Caco-2 (cell line): ENCODE measurements at regions not wholly inside any gene's neighbourhood (a gene's known extent, or its start where the extent isn't known, plus 50 kb on each side); places are given as distances from the start of the nearest gene placed in this dataset.

Experiments
- BruUV-seq: library from RNA; stranded (reverse); fragments of 400-500 nt; replicated peaks from 2 replicates; lab custom pipeline; 2021; lab: Mats Ljungman, UMichigan
- CTCF ChIA-PET: fragments of 300-600 bp; sonication (Branson Sonifier 250); formaldehyde crosslinking; loops from one replicate; lab custom pipeline; 2022; ENCODE audit warnings: antibody characterized with exemption; lab: Charles Lee
- POLR2A ChIA-PET: fragments of 300-600 bp; sonication (Branson Sonifier 250); formaldehyde crosslinking; loops from one replicate; lab custom pipeline; 2022; ENCODE audit warnings: antibody characterized with exemption; lab: Charles Lee
- DNase-seq, 2 experiments: peaks; one replicate each; pipeline versions ENCODE4 v3.0.0 to v3.0.0-alpha.2; 2020 to 2022
- H3K27me3 ChIP-seq: replicated peaks from 2 replicates; pipeline ENCODE4 v1.6.0; 2011; ENCODE audit warnings: low read length; ENCODE audit not compliant: control insufficient read depth, insufficient read depth
- H3K36me3 ChIP-seq: 2 replicates; pipeline ENCODE4 v1.5.1; 2011; ENCODE audit warnings: low read length; ENCODE audit not compliant: control insufficient read depth, insufficient read depth
- H3K4me1 ChIP-seq: fragments of 250-450 bp; sonication (Bioruptor Pico); 2 replicates; pipeline ENCODE4 v1.5.1; 2020; ENCODE audit warnings: mild to moderate bottlenecking
- H3K4me3 ChIP-seq: 2 replicates; pipeline ENCODE4 v1.5.1; 2011; ENCODE audit warnings: low read depth, mild to moderate bottlenecking, control low read depth, low read length
- H3K9me3 ChIP-seq: fragments of 250-450 bp; sonication (Bioruptor Pico); 2 replicates; pipeline ENCODE4 v1.5.1; 2020; ENCODE audit warnings: mild to moderate bottlenecking, moderate library complexity
- H3K27ac Mint-ChIP-seq: one replicate; pipeline ENCODE4 v1.8.0; 2022; ENCODE audit warnings: mixed read lengths; ENCODE audit not compliant: unreplicated experiment
- H3K27me3 Mint-ChIP-seq: one replicate; pipeline ENCODE4 v1.8.0; 2022; ENCODE audit warnings: mixed read lengths; ENCODE audit not compliant: insufficient read depth, unreplicated experiment
- H3K36me3 Mint-ChIP-seq: one replicate; pipeline ENCODE4 v1.8.0; 2022; ENCODE audit warnings: mild to moderate bottlenecking, mixed read lengths; ENCODE audit not compliant: insufficient read depth, unreplicated experiment
- H3K4me1 Mint-ChIP-seq: one replicate; pipeline ENCODE4 v1.8.0; 2022; ENCODE audit warnings: low read depth, mixed read lengths; ENCODE audit not compliant: unreplicated experiment
- H3K4me3 Mint-ChIP-seq: one replicate; pipeline ENCODE4 v1.8.0; 2022; ENCODE audit warnings: mild to moderate bottlenecking, moderate library complexity, mixed read lengths; ENCODE audit not compliant: unreplicated experiment
- H3K9me3 Mint-ChIP-seq: one replicate; pipeline ENCODE4 v1.8.0; 2022; ENCODE audit warnings: mixed read lengths; ENCODE audit not compliant: unreplicated experiment
- CTCF ChIP-seq, 2 experiments: fragments of 200-600 bp in 1 of 2; IDR thresholded peaks; 1 replicate in 1 of 2; 2 replicates in 1 of 2; pipeline versions ENCODE4 v1.5.1 to v1.8.0; 2011 to 2022; ENCODE audit warnings: antibody characterized with exemption in 1 of 2, control low read depth in 1 of 2, inconsistent platforms in 1 of 2, low read depth in 1 of 2, low read length in 1 of 2, mild to moderate bottlenecking in 1 of 2, moderate library complexity in 1 of 2; ENCODE audit not compliant: insufficient read depth in 1 of 2, severe bottlenecking in 1 of 2, unreplicated experiment in 1 of 2
- intact Hi-C: fragments of 100-400 bp; cut with micrococcal nuclease; formaldehyde crosslinking; loops from one replicate; pipeline ENCODE4 v1.10.0; 2022; ENCODE audit not compliant: unreplicated experiment

- no peak for TF ChIP-seq CTCF (IDR thresholded peaks at IDR 0.05; ENCODE audit: insufficient read depth in 1 of 2, low read depth in 1 of 2, low read length in 1 of 2, severe bottlenecking in 1 of 2, unreplicated experiment in 1 of 2)
- DNase-seq: no peak
- no peaks in the 10 kb centered on the region for H3K9me3 ChIP-seq
- no peaks in the 10 kb centered on the region for H3K36me3 Mint-ChIP-seq
- BruUV-seq: no TSS peak
- intact Hi-C loops: no loop called here
- CTCF ChIA-PET: no interaction called here
- H3K27me3 Mint-ChIP-seq: no peaks in the 10 kb centered on the region
- POLR2A ChIA-PET: no interaction called here
- peaks cover 10% of the 10 kb centered on the region for H3K9me3 Mint-ChIP-seq
- H3K4me3 ChIP-seq: no peak overlapping the region
- peaks cover 8% of the 10 kb centered on the region for H3K4me1 Mint-ChIP-seq
- no peaks in the 10 kb centered on the region for H3K27me3 ChIP-seq
- H3K4me1 ChIP-seq: peaks cover 16% of the 10 kb centered on the region
- no peak overlapping the region for H3K4me3 Mint-ChIP-seq
- no peak overlapping the region for H3K27ac Mint-ChIP-seq
- no peaks in the 10 kb centered on the region for H3K36me3 ChIP-seq
These were observed 76.9 kb downstream of the ZC3H11B start for GRCh38 chr1:219536038-219536437.

GRCh38 chr1:219534991-219535390 lies 77.9 kb downstream of the ZC3H11B start:
- DNase-seq: no peak
- Mint-ChIP-seq H3K9me3 (peaks cover 10% of the 10 kb centered on the region), H3K4me3 (no peak overlapping the region), H3K4me1 (peaks cover 8% of the 10 kb centered on the region), H3K27me3 (no peaks in the 10 kb centered on the region), H3K27ac (no peak overlapping the region), H3K36me3 (no peaks in the 10 kb centered on the region)
- no peaks in the 10 kb centered on the region for H3K9me3 ChIP-seq
- POLR2A ChIA-PET: no interaction called here
- TF ChIP-seq CTCF (IDR thresholded peaks at IDR 0.05; ENCODE audit: insufficient read depth in 1 of 2, low read depth in 1 of 2, low read length in 1 of 2, severe bottlenecking in 1 of 2, unreplicated experiment in 1 of 2): no peak
- BruUV-seq: no TSS peak
- H3K36me3 ChIP-seq: no peaks in the 10 kb centered on the region
- CTCF ChIA-PET: no interaction called here
- intact Hi-C loops: no loop called here
- H3K27me3 ChIP-seq: no peaks in the 10 kb centered on the region
- peaks cover 16% of the 10 kb centered on the region for H3K4me1 ChIP-seq
- no peak overlapping the region for H3K4me3 ChIP-seq

- Mint-ChIP-seq H3K9me3 (peaks cover 10% of the 10 kb centered on the region), H3K4me3 (no peak overlapping the region), H3K4me1 (peaks cover 8% of the 10 kb centered on the region), H3K27ac (no peak overlapping the region), H3K27me3 (no peaks in the 10 kb centered on the region), H3K36me3 (no peaks in the 10 kb centered on the region)
- Histone ChIP-seq H3K4me3 (no peak overlapping the region), H3K9me3 (no peaks in the 10 kb centered on the region), H3K36me3 (no peaks in the 10 kb centered on the region), H3K27me3 (no peaks in the 10 kb centered on the region), H3K4me1 (peaks cover 16% of the 10 kb centered on the region)
- no peak for TF ChIP-seq CTCF (IDR thresholded peaks at IDR 0.05; ENCODE audit: insufficient read depth in 1 of 2, low read depth in 1 of 2, low read length in 1 of 2, severe bottlenecking in 1 of 2, unreplicated experiment in 1 of 2)
- intact Hi-C loops: no loop called here
- no TSS peak for BruUV-seq
- POLR2A ChIA-PET: no interaction called here
- CTCF ChIA-PET: no interaction called here
- DNase-seq: no peak
These were observed 79.6 kb downstream of the ZC3H11B start for GRCh38 chr1:219533280-219533679.
